Fibroblast of pulmonary artery (primary cell): ENCODE measurements at regions not wholly inside any gene's neighbourhood (a gene's known extent, or its start where the extent isn't known, plus 50 kb on each side); places are given as distances from the start of the nearest gene placed in this dataset.

Source experiments
- DNase-seq: peaks from one replicate; pipeline ENCODE4 v3.0.0-alpha.2; 2010; ENCODE audit warnings: low read depth
- H3K4me3 ChIP-seq: replicated peaks from 2 replicates; pipeline ENCODE4 v1.5.1; 2011; ENCODE audit warnings: low read depth, mild to moderate bottlenecking, control low read depth, low read length, moderate library complexity
- CTCF ChIP-seq: IDR thresholded peaks from 2 replicates; pipeline ENCODE4 v1.5.1; 2011; ENCODE audit warnings: mild to moderate bottlenecking, control low read depth, low read length, inconsistent platforms; ENCODE audit errors: missing control alignments

GRCh38 chr16:82425661-82426060 lies 201.1 kb upstream of the CDH13 start:
- no peak for DNase-seq
- no peak for TF ChIP-seq CTCF
- H3K4me3 ChIP-seq = no peak overlapping the region

- no peak for DNase-seq
- TF ChIP-seq CTCF = no peak
- H3K4me3 ChIP-seq = no peak overlapping the region
These were observed 204.9 kb upstream of the CDH13 start for GRCh38 chr16:82421851-82422250.

- DNase-seq = no peak
- no peak overlapping the region for H3K4me3 ChIP-seq
- TF ChIP-seq CTCF = no peak
These were observed 207.4 kb upstream of the CDH13 start for GRCh38 chr16:82419332-82419731.

- no peak overlapping the region for H3K4me3 ChIP-seq
- no peak for TF ChIP-seq CTCF
- DNase-seq = no peak
These were observed 212.3 kb upstream of the CDH13 start for GRCh38 chr16:82414476-82414875.

- DNase-seq = no peak
- TF ChIP-seq CTCF = no peak
- H3K4me3 ChIP-seq = no peak overlapping the region
These were observed 214.0 kb upstream of the CDH13 start for GRCh38 chr16:82412770-82413169.

GRCh38 chr16:82405736-82406135 lies 221.0 kb upstream of the CDH13 start:
- H3K4me3 ChIP-seq = no peak overlapping the region
- no peak for DNase-seq
- no peak for TF ChIP-seq CTCF

- no peak for TF ChIP-seq CTCF
- DNase-seq = no peak
- H3K4me3 ChIP-seq = no peak overlapping the region
These were observed 222.0 kb upstream of the CDH13 start for GRCh38 chr16:82404586-82405315.
